K562 (cell line): ENCODE measurements at regions not wholly inside any gene's neighbourhood (a gene's known extent, or its start where the extent isn't known, plus 50 kb on each side); places are given as distances from the start of the nearest gene placed in this dataset.

Experiments
- ATAC-seq: fragments of 200-7000 bp; cut with Tn5 transposase; 3 replicates; pipeline ENCODE4 v1.9.1; 2020; ENCODE audit warnings: moderate library complexity
- BruUV-seq: library from RNA; stranded (reverse); fragments of 400-500 nt; replicated peaks from 2 replicates; lab custom pipeline; 2021; lab: Mats Ljungman, UMichigan
- CTCF ChIA-PET: fragments of 300-600 bp; formaldehyde crosslinking; extraction: SDS; loops from one replicate; lab custom pipeline; 2021; ENCODE audit warnings: low intra/inter-chr PET ratio; lab: Yijun Ruan, JAX
- POLR2A ChIA-PET: fragments of 300-600, 350-650 bp; sonication (Branson Sonifier 250); formaldehyde crosslinking; extraction: SDS; loops from one replicate; lab custom pipeline; 2021; ENCODE audit warnings: antibody characterized with exemption, inconsistent platforms; lab: Yijun Ruan, JAX
- DNase-seq, 4 experiments: peaks; one replicate each; pipeline versions ENCODE4 v3.0.0 to v3.0.0-alpha.2; 2011 to 2018; ENCODE audit warnings: low spot score in 3 of 4, mixed read lengths in 3 of 4; ENCODE audit errors: extremely low read depth in 1 of 4
- FAIRE-seq: peaks from 2 replicates; lab custom pipeline; 2011; peaks lifted over from hg19 to GRCh38; lab: Jason Lieb, UNC
- H2AFZ ChIP-seq: 2 replicates; pipeline ENCODE4 v1.6.0; 2011; ENCODE audit warnings: low read depth, low read length, control low read depth, inconsistent platforms
- H3K27ac ChIP-seq: fragments of 200-600 bp; 3 replicates; pipeline ENCODE4 v1.8.0; 2011; ENCODE audit warnings: low read depth, mild to moderate bottlenecking, control low read depth, inconsistent platforms, low read length, moderate library complexity, mixed read lengths; ENCODE audit errors: extremely low read depth
- H3K27me3 ChIP-seq, 2 experiments: fragments of 300-600 bp in 1 of 2; 2 replicates in 1 of 2; 3 replicates in 1 of 2; pipeline versions ENCODE4 v1.6.0 to v1.8.0; 2011; ENCODE audit warnings: inconsistent platforms in 2 of 2, low read length in 2 of 2, mild to moderate bottlenecking in 1 of 2, mixed read lengths in 1 of 2, moderate library complexity in 1 of 2; ENCODE audit not compliant: control insufficient read depth in 2 of 2, insufficient read depth in 2 of 2
- H3K36me3 ChIP-seq: fragments of 300-600 bp; 3 replicates; pipeline ENCODE4 v1.8.0; 2011; ENCODE audit warnings: mild to moderate bottlenecking, low read length, inconsistent platforms; ENCODE audit not compliant: control insufficient read depth, insufficient read depth
- H3K4me1 ChIP-seq, 2 experiments: fragments of 200-600 bp in 1 of 2; replicated peaks in 1 of 2; 2 replicates in 1 of 2; 3 replicates in 1 of 2; pipeline versions ENCODE4 v1.5.1 to v1.8.0; 2011; ENCODE audit warnings: inconsistent platforms in 2 of 2, low read length in 2 of 2, mild to moderate bottlenecking in 1 of 2, mixed read lengths in 1 of 2, moderate library complexity in 1 of 2; ENCODE audit not compliant: control insufficient read depth in 2 of 2, insufficient read depth in 2 of 2
- H3K4me2 ChIP-seq: 2 replicates; pipeline ENCODE4 v1.6.1; 2011; ENCODE audit warnings: low read length, control low read depth, inconsistent platforms, mixed read lengths; ENCODE audit not compliant: insufficient read depth
- H3K4me3 ChIP-seq: fragments of 200-600 bp; sonication (generic), shearing (Covaris generic); 2 replicates; pipeline ENCODE4 v1.5.1; 2016; ENCODE audit warnings: control low read depth, inconsistent platforms
- H3K79me2 ChIP-seq: fragments of 200-600 bp; 3 replicates; pipeline ENCODE4 v1.8.0; 2011; ENCODE audit warnings: low read length, inconsistent platforms; ENCODE audit not compliant: control insufficient read depth, insufficient read depth
- H3K9ac ChIP-seq, 2 experiments: 2 replicates each; pipeline versions ENCODE4 v1.6.0 to v1.6.1; 2011; ENCODE audit warnings: low read depth in 2 of 2, low read length in 2 of 2, control low read depth in 1 of 2, inconsistent platforms in 1 of 2, mild to moderate bottlenecking in 1 of 2, mixed read lengths in 1 of 2; ENCODE audit not compliant: insufficient read depth in 1 of 2
- H3K9me1 ChIP-seq: one replicate; pipeline ENCODE4 v1.6.0; 2011; ENCODE audit warnings: inconsistent platforms, mild to moderate bottlenecking, low read length, moderate library complexity; ENCODE audit not compliant: control insufficient read depth, insufficient read depth
- H3K9me3 ChIP-seq: replicated peaks from 2 replicates; pipeline ENCODE4 v1.5.1; 2011; ENCODE audit warnings: low read depth, low read length, inconsistent platforms; ENCODE audit not compliant: control insufficient read depth, insufficient read depth
- H4K20me1 ChIP-seq: replicated peaks from 2 replicates; pipeline ENCODE4 v1.6.1; 2011; ENCODE audit warnings: low read length, inconsistent platforms, mixed read lengths; ENCODE audit not compliant: control insufficient read depth, insufficient read depth
- ARID2 ChIP-seq: fragments of 450-650 bp; IDR thresholded peaks from 2 replicates; pipeline ENCODE4 v1.6.1; 2017; ENCODE audit warnings: antibody characterized with exemption, mild to moderate bottlenecking
- ATF4 ChIP-seq: fragments of 450-650 bp; formaldehyde crosslinking; IDR thresholded peaks from 2 replicates; pipeline ENCODE4 v1.4.0; 2022; ENCODE audit warnings: mild to moderate bottlenecking, moderate library complexity
- CBX1 ChIP-seq: sonication (generic); IDR thresholded peaks from 2 replicates; pipeline ENCODE4 v1.6.1; 2016; ENCODE audit warnings: antibody characterized with exemption, low read depth, mild to moderate bottlenecking
- E2F5 ChIP-seq: sonication (generic); formaldehyde crosslinking; IDR thresholded peaks from 2 replicates; pipeline ENCODE4 v1.8.0; 2022; ENCODE audit warnings: mild to moderate bottlenecking, missing genetic modification reagents
- ESRRB ChIP-seq: fragments of 250-450 bp; sonication (Bioruptor Pico); IDR thresholded peaks from 2 replicates; pipeline ENCODE4 v1.5.0; 2020; ENCODE audit warnings: mild to moderate bottlenecking, moderate library complexity, borderline replicate concordance
- FOS ChIP-seq: IDR thresholded peaks from 3 replicates; pipeline ENCODE4 v1.6.1; 2011; ENCODE audit not compliant: insufficient read length; ENCODE audit errors: extremely low read depth
- FOXA1 ChIP-seq: fragments of 450-650 bp; IDR thresholded peaks from 2 replicates; pipeline ENCODE4 v1.6.1; 2016; ENCODE audit warnings: mild to moderate bottlenecking, borderline replicate concordance
- FOXA3 ChIP-seq, 2 experiments: fragments of 450-650 bp in 1 of 2; sonication (generic) in 1 of 2; formaldehyde crosslinking; IDR thresholded peaks in 1 of 2; conservative IDR thresholded peaks in 1 of 2; 2 replicates each; pipeline versions ENCODE4 v1.4.0 to v1.8.0; 2020 to 2022; ENCODE audit warnings: mild to moderate bottlenecking in 2 of 2, missing genetic modification reagents in 1 of 2
- IRF1 ChIP-seq: sonication (generic); formaldehyde crosslinking; IDR thresholded peaks from 2 replicates; pipeline ENCODE4 v1.8.0; 2022; ENCODE audit warnings: missing genetic modification reagents, mild to moderate bottlenecking, borderline replicate concordance
- KAT2B ChIP-seq: IDR thresholded peaks from one replicate; pipeline ENCODE4 v1.6.1; 2012; ENCODE audit warnings: low read depth, mild to moderate bottlenecking, control low read depth, inconsistent platforms, low read length, moderate library complexity
- KAT8 ChIP-seq: fragments of 450-650 bp; IDR thresholded peaks from 2 replicates; pipeline ENCODE4 v1.6.1; 2016; ENCODE audit warnings: low read depth, mild to moderate bottlenecking
- KDM1A ChIP-seq, 2 experiments: fragments of 450-650 bp; IDR thresholded peaks; 2 replicates each; pipeline ENCODE4 v1.6.1; 2016; ENCODE audit warnings: mild to moderate bottlenecking in 2 of 2
- LCOR ChIP-seq: sonication (generic); formaldehyde crosslinking; IDR thresholded peaks from 2 replicates; pipeline ENCODE4 v1.8.0; 2022; ENCODE audit warnings: mild to moderate bottlenecking, missing genetic modification reagents
- NFYB ChIP-seq: IDR thresholded peaks from 2 replicates; pipeline ENCODE4 v1.6.1; 2011; ENCODE audit warnings: mild to moderate bottlenecking, moderate library complexity; ENCODE audit not compliant: insufficient read length; ENCODE audit errors: extremely low read depth
- SMAD4 ChIP-seq: fragments of 250-450 bp; sonication (Bioruptor Pico); conservative IDR thresholded peaks from 2 replicates; pipeline ENCODE4 v1.8.0; 2021; ENCODE audit warnings: inconsistent platforms, mild to moderate bottlenecking, moderate library complexity
- STAT5A ChIP-seq: IDR thresholded peaks from 2 replicates; pipeline ENCODE4 v1.6.1; 2012; ENCODE audit warnings: low read length, inconsistent platforms, borderline replicate concordance
- ZNF324 ChIP-seq: fragments of 250-450 bp; sonication (Bioruptor Pico); IDR thresholded peaks from 2 replicates; pipeline ENCODE4 v1.4.0; 2020; ENCODE audit warnings: mild to moderate bottlenecking
- ZNF512 ChIP-seq: IDR thresholded peaks from 2 replicates; pipeline ENCODE4 v1.6.1; 2016; ENCODE audit warnings: missing genetic modification characterization, missing compliant biosample characterization
- WGBS: fragments of 100-300 bp; shearing (Covaris generic); methylation state at CpG from one replicate; pipeline ENCODE4 v1.1.6; 2016; ENCODE audit warnings: low coverage, mixed read lengths; ENCODE audit not compliant: insufficient coverage; ENCODE audit errors: missing lambda C conversion rate; 5-methylcytosine and 5-hydroxymethylcytosine counted together
- in situ Hi-C: fragments of 300-500 bp; cut with MboI; formaldehyde crosslinking; loops from 4 replicates; pipeline ENCODE4 v1.15.0; 2018; ENCODE audit warnings: inconsistent platforms, mixed read lengths
- intact Hi-C: fragments of 100-400 bp; cut with micrococcal nuclease; formaldehyde crosslinking; loops from 2 replicates; pipeline ENCODE4 v1.14.2; 2022

GRCh38 chr13:73273276-73273675 lies 214.5 kb downstream of the KLF5 start (continued):
- TF ChIP-seq FOXA3 (CRISPR knock-in tag; conservative IDR thresholded peaks at IDR 0.05 in 1 of 2, IDR thresholded peaks at IDR 0.05 in 1 of 2), result no peak
- no peak for TF ChIP-seq LCOR
- TF ChIP-seq E2F5 (CRISPR knock-in tag), result no peak
- TF ChIP-seq KAT2B, result no peak
- TF ChIP-seq ATF4 (CRISPR knock-in tag), result no peak
- TF ChIP-seq, all 486 proteins: peak for 0

GRCh38 chr13:73272831-73273230 lies 214.0 kb downstream of the KLF5 start:
- Histone ChIP-seq H3K9me3 (no peaks in the 10 kb centered on the region), H3K27ac (no peak overlapping the region), H3K79me2 (no peaks in the 10 kb centered on the region), H3K9ac (no peak overlapping the region), H3K36me3 (no peaks in the 10 kb centered on the region), H3K27me3 (no peaks in the 10 kb centered on the region), H3K4me2 (no peak overlapping the region), H3K4me3 (no peak overlapping the region), H4K20me1 (no peaks in the 10 kb centered on the region), H3K9me1 (no peaks in the 10 kb centered on the region), H2AFZ (no peak overlapping the region), H3K4me1 (no peaks in the 10 kb centered on the region)
- ChIA-PET POLR2A (no interaction called here), CTCF (no interaction called here)
- 0% methylated on average over 1 of the region's 1 CpG for WGBS
- intact Hi-C loops (no loop called here), in situ Hi-C loops (no loop called here)
- ATAC-seq (no peak), FAIRE-seq (no peak), DNase-seq (no peak)
- BruUV-seq, result no TSS peak
- TF ChIP-seq KDM1A (IDR thresholded peaks at IDR 0.05) (no peak), SMAD4 (CRISPR knock-in tag) (no peak), ZNF512 (tag) (no peak), ARID2 (no peak), ZNF324 (CRISPR knock-in tag) (no peak), KAT8 (no peak), NFYB (no peak), STAT5A (no peak), IRF1 (CRISPR knock-in tag) (no peak), FOS (no peak), CBX1 (no peak), ESRRB (CRISPR knock-in tag) (no peak), FOXA1 (no peak)
